PFSK-1 (cell line): ENCODE measurements at regions not wholly inside any gene's neighbourhood (a gene's known extent, or its start where the extent isn't known, plus 50 kb on each side); places are given as distances from the start of the nearest gene placed in this dataset.

Experiments
- FOXP2 ChIP-seq: optimal IDR thresholded peaks from 2 replicates; pipeline ENCODE3; 2011; ENCODE audit warnings: borderline replicate concordance, control low read depth, inconsistent platforms; ENCODE audit not compliant: insufficient read depth; ENCODE audit errors: extremely low read length, extremely low read depth
- POLR2AphosphoS5 ChIP-seq: IDR thresholded peaks from 2 replicates; pipeline ENCODE4 v1.6.1; 2012; ENCODE audit warnings: low read depth, mild to moderate bottlenecking, control low read depth, low read length, moderate library complexity
- REST ChIP-seq, 2 experiments: IDR thresholded peaks; 2 replicates each; pipeline versions ENCODE4 v1.6.1 to v1.8.0; 2011 to 2012; ENCODE audit warnings: low read depth in 2 of 2, low read length in 2 of 2, control low read depth in 1 of 2, inconsistent platforms in 1 of 2, mild to moderate bottlenecking in 1 of 2, moderate library complexity in 1 of 2; ENCODE audit not compliant: insufficient read depth in 1 of 2
- SIN3A ChIP-seq: IDR thresholded peaks from 2 replicates; pipeline ENCODE4 v1.6.1; 2012; ENCODE audit warnings: mild to moderate bottlenecking, low read length, moderate library complexity, borderline replicate concordance; ENCODE audit not compliant: insufficient read depth
- TAF1 ChIP-seq: IDR thresholded peaks from 2 replicates; pipeline ENCODE4 v1.6.1; 2012; ENCODE audit warnings: low read length, control low read depth, borderline replicate concordance; ENCODE audit not compliant: insufficient read depth

- TF ChIP-seq SIN3A (no peak), FOXP2 (no peak), REST (IDR thresholded peaks at IDR 0.05; ENCODE audit: insufficient read depth in 1 of 2, low read depth in 2 of 2, low read length in 2 of 2) (no peak), POLR2AphosphoS5 (no peak), TAF1 (no peak)
Measured at GRCh38 chr6:133682506-133683307, 206.2 kb upstream of the TCF21 start.

GRCh38 chr6:133683308-133683580 lies 205.7 kb upstream of the TCF21 start:
- TF ChIP-seq TAF1: no peak

- TF ChIP-seq FOXP2: no peak
- TF ChIP-seq REST (IDR thresholded peaks at IDR 0.05; ENCODE audit: insufficient read depth in 1 of 2, low read depth in 2 of 2, low read length in 2 of 2): no peak
- no peak for TF ChIP-seq SIN3A
- no peak for TF ChIP-seq POLR2AphosphoS5
- TF ChIP-seq TAF1: no peak
Measured at GRCh38 chr6:133683606-133684005, 205.3 kb upstream of the TCF21 start.

- no peak for TF ChIP-seq REST (IDR thresholded peaks at IDR 0.05; ENCODE audit: insufficient read depth in 1 of 2, low read depth in 2 of 2, low read length in 2 of 2)
- TF ChIP-seq SIN3A: no peak
- no peak for TF ChIP-seq POLR2AphosphoS5
- no peak for TF ChIP-seq TAF1
- no peak for TF ChIP-seq FOXP2
Measured at GRCh38 chr6:133688705-133689492, 200.0 kb upstream of the TCF21 start.

- TF ChIP-seq REST (IDR thresholded peaks at IDR 0.05; ENCODE audit: insufficient read depth in 1 of 2, low read depth in 2 of 2, low read length in 2 of 2) (no peak), POLR2AphosphoS5 (no peak), FOXP2 (no peak), TAF1 (no peak), SIN3A (no peak)
Measured at GRCh38 chr6:133689863-133690262, 199.1 kb upstream of the TCF21 start.
